ENCODE measurements at regions not wholly inside any gene's neighbourhood (a gene's known extent, or its start where the extent isn't known, plus 50 kb on each side); places are given as distances from the start of the nearest gene placed in this dataset.

GRCh38 chr2:126798276-126799140 lies 100.2 kb upstream of the TEX51 start:
- H2AFZ ChIP-seq (ENCODE audit: low read length), result no peak overlapping the region
- no peak for DNase-seq (ENCODE audit: low spot score)
- H3K4me1 ChIP-seq (ENCODE audit: insufficient read depth, low read length, poor library complexity, severe bottlenecking), result no peaks in the 10 kb centered on the region
- TF ChIP-seq, protein P1, sequence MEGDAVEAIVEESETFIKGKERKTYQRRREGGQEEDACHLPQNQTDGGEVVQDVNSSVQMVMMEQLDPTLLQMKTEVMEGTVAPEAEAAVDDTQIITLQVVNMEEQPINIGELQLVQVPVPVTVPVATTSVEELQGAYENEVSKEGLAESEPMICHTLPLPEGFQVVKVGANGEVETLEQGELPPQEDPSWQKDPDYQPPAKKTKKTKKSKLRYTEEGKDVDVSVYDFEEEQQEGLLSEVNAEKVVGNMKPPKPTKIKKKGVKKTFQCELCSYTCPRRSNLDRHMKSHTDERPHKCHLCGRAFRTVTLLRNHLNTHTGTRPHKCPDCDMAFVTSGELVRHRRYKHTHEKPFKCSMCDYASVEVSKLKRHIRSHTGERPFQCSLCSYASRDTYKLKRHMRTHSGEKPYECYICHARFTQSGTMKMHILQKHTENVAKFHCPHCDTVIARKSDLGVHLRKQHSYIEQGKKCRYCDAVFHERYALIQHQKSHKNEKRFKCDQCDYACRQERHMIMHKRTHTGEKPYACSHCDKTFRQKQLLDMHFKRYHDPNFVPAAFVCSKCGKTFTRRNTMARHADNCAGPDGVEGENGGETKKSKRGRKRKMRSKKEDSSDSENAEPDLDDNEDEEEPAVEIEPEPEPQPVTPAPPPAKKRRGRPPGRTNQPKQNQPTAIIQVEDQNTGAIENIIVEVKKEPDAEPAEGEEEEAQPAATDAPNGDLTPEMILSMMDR (conservative IDR thresholded peaks at IDR 0.05; ENCODE audit: low read length), result no peak
- no peak for TF ChIP-seq EZH2phosphoT487 (IDR thresholded peaks at IDR 0.05; ENCODE audit: borderline replicate concordance, low read depth, low read length)
- BruUV-seq (replicated peaks), result no TSS peak
- POLR2A ChIA-PET, result no interaction called here
- H3K4me2 ChIP-seq (ENCODE audit: low read length), result no peak overlapping the region
- H4K20me1 ChIP-seq (ENCODE audit: insufficient read depth, low read length), result no peaks in the 10 kb centered on the region
- H3K27ac ChIP-seq (ENCODE audit: low read depth, low read length, poor library complexity, severe bottlenecking), result no peak overlapping the region
- intact Hi-C loops (cut with micrococcal nuclease; ENCODE audit: unreplicated experiment), result no loop called here
- H3K4me3 ChIP-seq (ENCODE audit: low read depth, low read length, poor library complexity, severe bottlenecking), result no peak overlapping the region
- no peaks in the 10 kb centered on the region for H3K9me2 ChIP-seq (ENCODE audit: insufficient read depth, low read length)
- CTCF ChIA-PET (ENCODE audit: unreplicated experiment), result no interaction called here
- H3K9me3 ChIP-seq (ENCODE audit: low read length), result no peaks in the 10 kb centered on the region
- H3K36me3 ChIP-seq (ENCODE audit: insufficient read depth, low read length), result no peaks in the 10 kb centered on the region
- no peaks in the 10 kb centered on the region for H3K79me2 ChIP-seq (ENCODE audit: insufficient read depth, low read depth, low read length)

- TF ChIP-seq, protein P1 (conservative IDR thresholded peaks at IDR 0.05; ENCODE audit: low read length), result no peak
- TF ChIP-seq EZH2phosphoT487 (IDR thresholded peaks at IDR 0.05; ENCODE audit: borderline replicate concordance, low read depth, low read length), result no peak
- no TSS peak for BruUV-seq (replicated peaks)
- Histone ChIP-seq H3K4me3 (ENCODE audit: low read depth, low read length, poor library complexity, severe bottlenecking) (no peak overlapping the region), H2AFZ (ENCODE audit: low read length) (no peak overlapping the region), H3K9me2 (ENCODE audit: insufficient read depth, low read length) (no peaks in the 10 kb centered on the region), H4K20me1 (ENCODE audit: insufficient read depth, low read length) (no peaks in the 10 kb centered on the region), H3K36me3 (ENCODE audit: insufficient read depth, low read length) (no peaks in the 10 kb centered on the region), H3K27ac (ENCODE audit: low read depth, low read length, poor library complexity, severe bottlenecking) (no peak overlapping the region), H3K9me3 (ENCODE audit: low read length) (no peaks in the 10 kb centered on the region), H3K79me2 (ENCODE audit: insufficient read depth, low read depth, low read length) (no peaks in the 10 kb centered on the region), H3K4me1 (ENCODE audit: insufficient read depth, low read length, poor library complexity, severe bottlenecking) (no peaks in the 10 kb centered on the region), H3K4me2 (ENCODE audit: low read length) (no peak overlapping the region)
- intact Hi-C loops (cut with micrococcal nuclease; ENCODE audit: unreplicated experiment), result no loop called here
- CTCF ChIA-PET (ENCODE audit: unreplicated experiment), result no interaction called here
- POLR2A ChIA-PET, result no interaction called here
- DNase-seq (ENCODE audit: low spot score), result no peak
These were observed 99.4 kb upstream of the TEX51 start for GRCh38 chr2:126799301-126799700.

GRCh38 chr2:126801473-126801872 lies 97.2 kb upstream of the TEX51 start:
- CTCF ChIA-PET (ENCODE audit: unreplicated experiment), result no interaction called here

More at GRCh38 chr2:126801473-126801872, 97.2 kb upstream of the TEX51 start:
- H4K20me1 ChIP-seq (ENCODE audit: insufficient read depth, low read length), result no peaks in the 10 kb centered on the region
- H2AFZ ChIP-seq (ENCODE audit: low read length), result no peak overlapping the region
- no peaks in the 10 kb centered on the region for H3K4me1 ChIP-seq (ENCODE audit: insufficient read depth, low read length, poor library complexity, severe bottlenecking)
- no peaks in the 10 kb centered on the region for H3K9me3 ChIP-seq (ENCODE audit: low read length)
- POLR2A ChIA-PET, result no interaction called here
- TF ChIP-seq EZH2phosphoT487 (IDR thresholded peaks at IDR 0.05; ENCODE audit: borderline replicate concordance, low read depth, low read length), result no peak
- TF ChIP-seq, protein P1 (conservative IDR thresholded peaks at IDR 0.05; ENCODE audit: low read length), result no peak
- H3K36me3 ChIP-seq (ENCODE audit: insufficient read depth, low read length), result no peaks in the 10 kb centered on the region
- no peak overlapping the region for H3K4me2 ChIP-seq (ENCODE audit: low read length)
- no peak overlapping the region for H3K27ac ChIP-seq (ENCODE audit: low read depth, low read length, poor library complexity, severe bottlenecking)
- H3K4me3 ChIP-seq (ENCODE audit: low read depth, low read length, poor library complexity, severe bottlenecking), result no peak overlapping the region
- BruUV-seq (replicated peaks), result no TSS peak
- no peaks in the 10 kb centered on the region for H3K79me2 ChIP-seq (ENCODE audit: insufficient read depth, low read depth, low read length)
- no peak for DNase-seq (ENCODE audit: low spot score)
- no peaks in the 10 kb centered on the region for H3K9me2 ChIP-seq (ENCODE audit: insufficient read depth, low read length)
- intact Hi-C loops (cut with micrococcal nuclease; ENCODE audit: unreplicated experiment), result no loop called here

Data from OCI-LY7 (cell line).